ENCODE measurements at regions not wholly inside any gene's neighbourhood (a gene's known extent, or its start where the extent isn't known, plus 50 kb on each side); places are given as distances from the start of the nearest gene placed in this dataset.

DNA sequence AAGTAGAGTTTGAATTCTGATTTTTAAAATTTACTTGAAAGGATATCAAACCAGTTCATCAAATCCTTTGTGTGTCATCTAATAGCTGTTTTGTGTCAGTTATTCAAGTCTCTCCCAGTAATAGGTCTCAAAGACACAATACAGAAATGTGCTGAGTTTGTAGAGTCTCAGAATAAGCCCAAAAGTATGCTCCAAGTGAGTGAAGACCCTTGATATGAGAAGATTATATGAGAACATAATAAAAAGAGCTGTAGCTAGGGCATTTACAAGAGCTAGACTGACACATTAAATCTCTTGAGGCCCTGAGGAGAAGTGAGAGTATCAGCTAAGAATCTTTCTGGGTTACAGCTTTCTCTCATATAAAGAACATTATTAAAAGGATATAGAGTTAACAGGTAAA, 721.0 kb upstream of the ARRDC3 start:
- no peak overlapping the region for H3K14ac ChIP-seq (ENCODE audit: low read length in 2 of 2)
- H3K4me2 ChIP-seq (ENCODE audit: low read length, poor library complexity, severe bottlenecking) = no peak overlapping the region
- H3K4me1 ChIP-seq (ENCODE audit: control insufficient read depth, insufficient read depth, low read depth, low read length) = no peaks in the 10 kb centered on the region
- H2AFZ ChIP-seq (ENCODE audit: low read depth, low read length) = no peak overlapping the region
- no peak overlapping the region for H3K27ac ChIP-seq (ENCODE audit: low read length, poor library complexity, severe bottlenecking)
- H4K91ac ChIP-seq (ENCODE audit: low read length) = no peak overlapping the region
- no peak overlapping the region for H2AK5ac ChIP-seq (ENCODE audit: low read length, severe bottlenecking)
- H3K4ac ChIP-seq (ENCODE audit: low read depth in 1 of 2, low read length in 2 of 2) = no peak overlapping the region
- H3K4me3 ChIP-seq (ENCODE audit: insufficient read depth in 1 of 2, low read depth in 1 of 2, low read length in 2 of 2) = no peak overlapping the region
- no peak for DNase-seq
- no peak overlapping the region for H2BK5ac ChIP-seq (ENCODE audit: low read depth, low read length, poor library complexity, severe bottlenecking)
- no peak overlapping the region for H4K8ac ChIP-seq (ENCODE audit: low read length)
- no peaks in the 10 kb centered on the region for H3K27me3 ChIP-seq (ENCODE audit: control insufficient read depth in 1 of 2, insufficient read depth in 1 of 2, low read length in 2 of 2)
- no peaks in the 10 kb centered on the region for H3K36me3 ChIP-seq (ENCODE audit: control insufficient read depth in 1 of 2, insufficient read depth in 2 of 2, low read depth in 1 of 2, low read length in 2 of 2)
- no peaks in the 10 kb centered on the region for H3K79me1 ChIP-seq (replicated peaks; ENCODE audit: low read length, poor library complexity, severe bottlenecking)
- no peak overlapping the region for H2BK15ac ChIP-seq (ENCODE audit: low read depth, poor library complexity, severe bottlenecking)
- H3K18ac ChIP-seq (ENCODE audit: low read depth in 1 of 2, low read length in 2 of 2) = no peak overlapping the region
- no peak overlapping the region for H2BK12ac ChIP-seq (ENCODE audit: low read length in 2 of 2)
- H2BK120ac ChIP-seq (ENCODE audit: low read depth, low read length) = no peak overlapping the region
- H3K9ac ChIP-seq (ENCODE audit: low read length) = no peak overlapping the region
- H3K9me3 ChIP-seq (ENCODE audit: control insufficient read depth, low read length) = no peaks in the 10 kb centered on the region
- H3K23ac ChIP-seq (ENCODE audit: low read length in 2 of 2) = no peak overlapping the region

DNA sequence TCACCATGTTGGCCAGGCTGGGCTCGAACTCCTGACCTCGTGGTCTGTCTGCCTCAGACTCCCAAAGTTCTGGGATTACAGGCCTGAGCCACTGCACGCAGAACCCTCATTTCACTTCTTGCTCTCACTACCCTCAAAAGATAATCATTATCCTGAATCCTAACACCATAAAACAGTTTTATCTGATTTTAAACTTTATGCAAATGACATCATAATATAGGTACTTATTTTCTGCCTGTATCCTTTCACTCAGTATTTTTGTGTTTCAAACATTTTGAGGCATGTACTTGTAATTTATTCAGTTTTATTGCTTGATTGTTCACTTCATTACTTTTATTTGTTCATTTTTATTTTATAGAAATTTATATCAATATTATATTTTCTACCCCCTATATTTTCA, 719.2 kb upstream of the ARRDC3 start:
- H2BK5ac ChIP-seq (ENCODE audit: low read depth, low read length, poor library complexity, severe bottlenecking) = no peak overlapping the region
- H3K9ac ChIP-seq (ENCODE audit: low read length) = no peak overlapping the region
- no peak overlapping the region for H2BK120ac ChIP-seq (ENCODE audit: low read depth, low read length)
- H3K23ac ChIP-seq (ENCODE audit: low read length in 2 of 2) = no peak overlapping the region
- H4K91ac ChIP-seq (ENCODE audit: low read length) = no peak overlapping the region
- no peak overlapping the region for H3K27ac ChIP-seq (ENCODE audit: low read length, poor library complexity, severe bottlenecking)
- H2BK12ac ChIP-seq (ENCODE audit: low read length in 2 of 2) = no peak overlapping the region
- no peak overlapping the region for H3K4me2 ChIP-seq (ENCODE audit: low read length, poor library complexity, severe bottlenecking)
- no peak overlapping the region for H3K4ac ChIP-seq (ENCODE audit: low read depth in 1 of 2, low read length in 2 of 2)
- H3K9me3 ChIP-seq (ENCODE audit: control insufficient read depth, low read length) = no peaks in the 10 kb centered on the region
- no peak overlapping the region for H3K4me3 ChIP-seq (ENCODE audit: insufficient read depth in 1 of 2, low read depth in 1 of 2, low read length in 2 of 2)
- H3K4me1 ChIP-seq (ENCODE audit: control insufficient read depth, insufficient read depth, low read depth, low read length) = no peaks in the 10 kb centered on the region
- H3K36me3 ChIP-seq (ENCODE audit: control insufficient read depth in 1 of 2, insufficient read depth in 2 of 2, low read depth in 1 of 2, low read length in 2 of 2) = no peaks in the 10 kb centered on the region
- H2AFZ ChIP-seq (ENCODE audit: low read depth, low read length) = no peak overlapping the region
- H3K18ac ChIP-seq (ENCODE audit: low read depth in 1 of 2, low read length in 2 of 2) = no peak overlapping the region
- no peak overlapping the region for H3K14ac ChIP-seq (ENCODE audit: low read length in 2 of 2)
- no peak overlapping the region for H2AK5ac ChIP-seq (ENCODE audit: low read length, severe bottlenecking)
- no peaks in the 10 kb centered on the region for H3K79me1 ChIP-seq (replicated peaks; ENCODE audit: low read length, poor library complexity, severe bottlenecking)
- H4K8ac ChIP-seq (ENCODE audit: low read length) = no peak overlapping the region
- no peaks in the 10 kb centered on the region for H3K27me3 ChIP-seq (ENCODE audit: control insufficient read depth in 1 of 2, insufficient read depth in 1 of 2, low read length in 2 of 2)
- 84% methylated on average over 3 of the region's 3 CpGs for WGBS
- H2BK15ac ChIP-seq (ENCODE audit: low read depth, poor library complexity, severe bottlenecking) = no peak overlapping the region
- no peak for DNase-seq

DNA sequence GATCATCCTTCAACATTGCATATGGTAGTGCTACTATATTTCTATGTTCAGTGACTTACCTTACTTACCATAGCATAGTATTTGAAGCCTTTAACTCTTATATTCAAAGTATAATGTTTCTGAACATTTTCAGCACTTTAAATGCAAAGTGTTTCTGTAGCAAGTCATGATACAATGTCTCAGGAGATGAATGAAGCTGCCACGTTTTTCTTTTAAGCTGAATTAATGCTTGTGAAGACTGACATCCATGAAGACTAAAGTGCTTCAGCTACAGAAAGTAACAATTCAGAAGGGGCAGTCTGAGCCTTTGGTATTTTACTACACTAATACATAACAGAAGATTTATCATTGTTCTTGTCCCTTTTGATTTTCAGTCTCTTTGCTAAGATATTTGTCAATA, 709.1 kb upstream of the ARRDC3 start:
- 50% methylated on average over 1 of the region's 1 CpG for WGBS
- Histone ChIP-seq H2BK120ac (ENCODE audit: low read depth, low read length) (no peak overlapping the region), H3K79me1 (replicated peaks; ENCODE audit: low read length, poor library complexity, severe bottlenecking) (no peaks in the 10 kb centered on the region), H2BK15ac (ENCODE audit: low read depth, poor library complexity, severe bottlenecking) (no peak overlapping the region), H3K18ac (ENCODE audit: low read depth in 1 of 2, low read length in 2 of 2) (no peak overlapping the region), H3K4ac (ENCODE audit: low read depth in 1 of 2, low read length in 2 of 2) (no peak overlapping the region), H3K14ac (ENCODE audit: low read length in 2 of 2) (no peak overlapping the region), H2BK5ac (ENCODE audit: low read depth, low read length, poor library complexity, severe bottlenecking) (no peak overlapping the region), H3K9me3 (ENCODE audit: control insufficient read depth, low read length) (no peaks in the 10 kb centered on the region), H3K4me3 (ENCODE audit: insufficient read depth in 1 of 2, low read depth in 1 of 2, low read length in 2 of 2) (no peak overlapping the region), H2BK12ac (ENCODE audit: low read length in 2 of 2) (no peak overlapping the region), H3K27me3 (ENCODE audit: control insufficient read depth in 1 of 2, insufficient read depth in 1 of 2, low read length in 2 of 2) (no peaks in the 10 kb centered on the region), H3K4me1 (ENCODE audit: control insufficient read depth, insufficient read depth, low read depth, low read length) (no peaks in the 10 kb centered on the region), H3K4me2 (ENCODE audit: low read length, poor library complexity, severe bottlenecking) (no peak overlapping the region), H2AK5ac (ENCODE audit: low read length, severe bottlenecking) (no peak overlapping the region), H3K36me3 (ENCODE audit: control insufficient read depth in 1 of 2, insufficient read depth in 2 of 2, low read depth in 1 of 2, low read length in 2 of 2) (no peaks in the 10 kb centered on the region), H4K91ac (ENCODE audit: low read length) (no peak overlapping the region), H3K23ac (ENCODE audit: low read length in 2 of 2) (no peak overlapping the region), H3K27ac (ENCODE audit: low read length, poor library complexity, severe bottlenecking) (no peak overlapping the region), H4K8ac (ENCODE audit: low read length) (no peak overlapping the region), H3K9ac (ENCODE audit: low read length) (no peak overlapping the region), H2AFZ (ENCODE audit: low read depth, low read length) (no peak overlapping the region)
- DNase-seq = no peak

- Histone ChIP-seq H3K4me1 (ENCODE audit: control insufficient read depth, insufficient read depth, low read depth, low read length) (no peaks in the 10 kb centered on the region), H4K91ac (ENCODE audit: low read length) (no peak overlapping the region), H3K9me3 (ENCODE audit: control insufficient read depth, low read length) (no peaks in the 10 kb centered on the region), H3K18ac (ENCODE audit: low read depth in 1 of 2, low read length in 2 of 2) (no peak overlapping the region), H3K36me3 (ENCODE audit: control insufficient read depth in 1 of 2, insufficient read depth in 2 of 2, low read depth in 1 of 2, low read length in 2 of 2) (no peaks in the 10 kb centered on the region), H3K4ac (ENCODE audit: low read depth in 1 of 2, low read length in 2 of 2) (no peak overlapping the region), H3K27ac (ENCODE audit: low read length, poor library complexity, severe bottlenecking) (no peak overlapping the region), H2AFZ (ENCODE audit: low read depth, low read length) (no peak overlapping the region), H2BK120ac (ENCODE audit: low read depth, low read length) (no peak overlapping the region), H4K8ac (ENCODE audit: low read length) (no peak overlapping the region), H3K14ac (ENCODE audit: low read length in 2 of 2) (no peak overlapping the region), H2AK5ac (ENCODE audit: low read length, severe bottlenecking) (no peak overlapping the region), H3K4me3 (ENCODE audit: insufficient read depth in 1 of 2, low read depth in 1 of 2, low read length in 2 of 2) (no peak overlapping the region), H2BK12ac (ENCODE audit: low read length in 2 of 2) (no peak overlapping the region), H3K27me3 (ENCODE audit: control insufficient read depth in 1 of 2, insufficient read depth in 1 of 2, low read length in 2 of 2) (no peaks in the 10 kb centered on the region), H3K9ac (ENCODE audit: low read length) (no peak overlapping the region), H3K23ac (ENCODE audit: low read length in 2 of 2) (no peak overlapping the region), H3K4me2 (ENCODE audit: low read length, poor library complexity, severe bottlenecking) (no peak overlapping the region), H2BK15ac (ENCODE audit: low read depth, poor library complexity, severe bottlenecking) (no peak overlapping the region), H2BK5ac (ENCODE audit: low read depth, low read length, poor library complexity, severe bottlenecking) (no peak overlapping the region), H3K79me1 (replicated peaks; ENCODE audit: low read length, poor library complexity, severe bottlenecking) (no peaks in the 10 kb centered on the region)
- DNase-seq = no peak
- 95% methylated on average over 4 of the region's 8 CpGs for WGBS
Measured at GRCh38 chr5:92086059-92086811, 703.1 kb upstream of the ARRDC3 start.
